K562 (cell line): ENCODE measurements at regions not wholly inside any gene's neighbourhood (a gene's known extent, or its start where the extent isn't known, plus 50 kb on each side); places are given as distances from the start of the nearest gene placed in this dataset.

ENCODE experiments used
- ATAC-seq: fragments of 200-7000 bp; cut with Tn5 transposase; 3 replicates; pipeline ENCODE4 v1.9.1; 2020; ENCODE audit warnings: moderate library complexity
- BruUV-seq: library from RNA; stranded (reverse); fragments of 400-500 nt; replicated peaks from 2 replicates; lab custom pipeline; 2021; lab: Mats Ljungman, UMichigan
- CTCF ChIA-PET: fragments of 300-600 bp; formaldehyde crosslinking; extraction: SDS; loops from one replicate; lab custom pipeline; 2021; ENCODE audit warnings: low intra/inter-chr PET ratio; lab: Yijun Ruan, JAX
- POLR2A ChIA-PET: fragments of 300-600, 350-650 bp; sonication (Branson Sonifier 250); formaldehyde crosslinking; extraction: SDS; loops from one replicate; lab custom pipeline; 2021; ENCODE audit warnings: antibody characterized with exemption, inconsistent platforms; lab: Yijun Ruan, JAX
- DNase-seq, 4 experiments: peaks; one replicate each; pipeline versions ENCODE4 v3.0.0 to v3.0.0-alpha.2; 2011 to 2018; ENCODE audit warnings: low spot score in 3 of 4, mixed read lengths in 3 of 4; ENCODE audit errors: extremely low read depth in 1 of 4
- FAIRE-seq: peaks from 2 replicates; lab custom pipeline; 2011; peaks lifted over from hg19 to GRCh38; lab: Jason Lieb, UNC
- H2AFZ ChIP-seq: 2 replicates; pipeline ENCODE4 v1.6.0; 2011; ENCODE audit warnings: low read depth, low read length, control low read depth, inconsistent platforms
- H3K27ac ChIP-seq: fragments of 200-600 bp; 3 replicates; pipeline ENCODE4 v1.8.0; 2011; ENCODE audit warnings: low read depth, mild to moderate bottlenecking, control low read depth, inconsistent platforms, low read length, moderate library complexity, mixed read lengths; ENCODE audit errors: extremely low read depth
- H3K27me3 ChIP-seq, 2 experiments: fragments of 300-600 bp in 1 of 2; 2 replicates in 1 of 2; 3 replicates in 1 of 2; pipeline versions ENCODE4 v1.6.0 to v1.8.0; 2011; ENCODE audit warnings: inconsistent platforms in 2 of 2, low read length in 2 of 2, mild to moderate bottlenecking in 1 of 2, mixed read lengths in 1 of 2, moderate library complexity in 1 of 2; ENCODE audit not compliant: control insufficient read depth in 2 of 2, insufficient read depth in 2 of 2
- H3K36me3 ChIP-seq: fragments of 300-600 bp; 3 replicates; pipeline ENCODE4 v1.8.0; 2011; ENCODE audit warnings: mild to moderate bottlenecking, low read length, inconsistent platforms; ENCODE audit not compliant: control insufficient read depth, insufficient read depth
- H3K4me1 ChIP-seq, 2 experiments: fragments of 200-600 bp in 1 of 2; replicated peaks in 1 of 2; 2 replicates in 1 of 2; 3 replicates in 1 of 2; pipeline versions ENCODE4 v1.5.1 to v1.8.0; 2011; ENCODE audit warnings: inconsistent platforms in 2 of 2, low read length in 2 of 2, mild to moderate bottlenecking in 1 of 2, mixed read lengths in 1 of 2, moderate library complexity in 1 of 2; ENCODE audit not compliant: control insufficient read depth in 2 of 2, insufficient read depth in 2 of 2
- H3K4me2 ChIP-seq: 2 replicates; pipeline ENCODE4 v1.6.1; 2011; ENCODE audit warnings: low read length, control low read depth, inconsistent platforms, mixed read lengths; ENCODE audit not compliant: insufficient read depth
- H3K4me3 ChIP-seq: fragments of 200-600 bp; sonication (generic), shearing (Covaris generic); 2 replicates; pipeline ENCODE4 v1.5.1; 2016; ENCODE audit warnings: control low read depth, inconsistent platforms
- H3K79me2 ChIP-seq: fragments of 200-600 bp; 3 replicates; pipeline ENCODE4 v1.8.0; 2011; ENCODE audit warnings: low read length, inconsistent platforms; ENCODE audit not compliant: control insufficient read depth, insufficient read depth
- H3K9ac ChIP-seq, 2 experiments: 2 replicates each; pipeline versions ENCODE4 v1.6.0 to v1.6.1; 2011; ENCODE audit warnings: low read depth in 2 of 2, low read length in 2 of 2, control low read depth in 1 of 2, inconsistent platforms in 1 of 2, mild to moderate bottlenecking in 1 of 2, mixed read lengths in 1 of 2; ENCODE audit not compliant: insufficient read depth in 1 of 2
- H3K9me1 ChIP-seq: one replicate; pipeline ENCODE4 v1.6.0; 2011; ENCODE audit warnings: inconsistent platforms, mild to moderate bottlenecking, low read length, moderate library complexity; ENCODE audit not compliant: control insufficient read depth, insufficient read depth
- H3K9me3 ChIP-seq: replicated peaks from 2 replicates; pipeline ENCODE4 v1.5.1; 2011; ENCODE audit warnings: low read depth, low read length, inconsistent platforms; ENCODE audit not compliant: control insufficient read depth, insufficient read depth
- H4K20me1 ChIP-seq: replicated peaks from 2 replicates; pipeline ENCODE4 v1.6.1; 2011; ENCODE audit warnings: low read length, inconsistent platforms, mixed read lengths; ENCODE audit not compliant: control insufficient read depth, insufficient read depth
- CCAR2 ChIP-seq: fragments of 200-400 bp; formaldehyde crosslinking; IDR thresholded peaks from 2 replicates; pipeline ENCODE4 v1.6.1; 2017; ENCODE audit warnings: mild to moderate bottlenecking, low read depth, low read length
- PHTF2 ChIP-seq: fragments of 250-450 bp; sonication (Bioruptor Pico); IDR thresholded peaks from 2 replicates; pipeline ENCODE4 v1.5.0; 2021; ENCODE audit warnings: mild to moderate bottlenecking
- ZNF121 ChIP-seq: sonication (generic); formaldehyde crosslinking; conservative IDR thresholded peaks from 2 replicates; pipeline ENCODE4 v1.8.0; 2022; ENCODE audit warnings: missing genetic modification reagents
- ZNF589 ChIP-seq: fragments of 200-800 bp; sonication (Bioruptor generic); IDR thresholded peaks from 2 replicates; pipeline ENCODE4 v1.6.1; 2016; ENCODE audit warnings: low read depth, missing genetic modification characterization, missing compliant biosample characterization
- ZNF695 ChIP-seq: fragments of 450-650 bp; formaldehyde crosslinking; IDR thresholded peaks from 2 replicates; pipeline ENCODE4 v1.4.0; 2020; ENCODE audit warnings: mild to moderate bottlenecking, moderate library complexity
- WGBS: fragments of 100-300 bp; shearing (Covaris generic); methylation state at CpG from one replicate; pipeline ENCODE4 v1.1.6; 2016; ENCODE audit warnings: low coverage, mixed read lengths; ENCODE audit not compliant: insufficient coverage; ENCODE audit errors: missing lambda C conversion rate; 5-methylcytosine and 5-hydroxymethylcytosine counted together
- in situ Hi-C: fragments of 300-500 bp; cut with MboI; formaldehyde crosslinking; loops from 4 replicates; pipeline ENCODE4 v1.15.0; 2018; ENCODE audit warnings: inconsistent platforms, mixed read lengths
- intact Hi-C: fragments of 100-400 bp; cut with micrococcal nuclease; formaldehyde crosslinking; loops from 2 replicates; pipeline ENCODE4 v1.14.2; 2022
- TF ChIP-seq, protein P1 (sequence below): sonication (generic); formaldehyde crosslinking; IDR thresholded peaks from 2 replicates; pipeline ENCODE4 v1.5.0; 2020; ENCODE audit warnings: missing genetic modification reagents

- Histone ChIP-seq H3K9ac (no peak overlapping the region), H3K27ac (no peak overlapping the region), H3K9me3 (no peaks in the 10 kb centered on the region), H3K4me2 (no peak overlapping the region), H3K9me1 (no peaks in the 10 kb centered on the region), H3K79me2 (no peaks in the 10 kb centered on the region), H3K4me3 (no peak overlapping the region), H3K4me1 (no peaks in the 10 kb centered on the region), H4K20me1 (no peaks in the 10 kb centered on the region), H3K36me3 (no peaks in the 10 kb centered on the region), H2AFZ (no peak overlapping the region), H3K27me3 (0 out of 5 replicates have a peak, but pooled peaks cover 0 to 5% of the 10 kb centered on the region in 2 experiments)
- no TSS peak for BruUV-seq
- intact Hi-C loops: no loop called here
- in situ Hi-C loops: no loop called here
- DNase-seq (no peak), FAIRE-seq (no peak), ATAC-seq (no peak)
- TF ChIP-seq PHTF2 (CRISPR knock-in tag) (no peak), ZNF695 (CRISPR knock-in tag) (no peak), ZNF589 (CRISPR knock-in tag) (no peak), ZNF121 (CRISPR knock-in tag) (no peak), CCAR2 (no peak)
- TF ChIP-seq, protein P1, sequence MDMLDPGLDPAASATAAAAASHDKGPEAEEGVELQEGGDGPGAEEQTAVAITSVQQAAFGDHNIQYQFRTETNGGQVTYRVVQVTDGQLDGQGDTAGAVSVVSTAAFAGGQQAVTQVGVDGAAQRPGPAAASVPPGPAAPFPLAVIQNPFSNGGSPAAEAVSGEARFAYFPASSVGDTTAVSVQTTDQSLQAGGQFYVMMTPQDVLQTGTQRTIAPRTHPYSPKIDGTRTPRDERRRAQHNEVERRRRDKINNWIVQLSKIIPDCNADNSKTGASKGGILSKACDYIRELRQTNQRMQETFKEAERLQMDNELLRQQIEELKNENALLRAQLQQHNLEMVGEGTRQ: no peak
- ChIA-PET CTCF (no interaction called here), POLR2A (interaction anchor here (0.7 kb wide), 1 partner anchor 20 kb away, joined by 3 read pairs; no protein-coding TSS in a partner anchor)
- WGBS: 0% methylated on average over 11 of the region's 13 CpGs
Observed at GRCh38 chr22:47355776-47356510, 593.5 kb downstream of the TBC1D22A start.
